Tongue (tissue), 1 donor: ENCODE measurements at regions not wholly inside any gene's neighbourhood (a gene's known extent, or its start where the extent isn't known, plus 50 kb on each side); places are given as distances from the start of the nearest gene placed in this dataset.
"Not testable (repeated sequence)": the region's sequence is repeated elsewhere in the genome, so short reads cannot be mapped to it uniquely, and the experiment has no call there.

Experiments
- DNase-seq: peaks from one replicate; pipeline ENCODE4 v3.0.0-alpha.2; 2015

DNA sequence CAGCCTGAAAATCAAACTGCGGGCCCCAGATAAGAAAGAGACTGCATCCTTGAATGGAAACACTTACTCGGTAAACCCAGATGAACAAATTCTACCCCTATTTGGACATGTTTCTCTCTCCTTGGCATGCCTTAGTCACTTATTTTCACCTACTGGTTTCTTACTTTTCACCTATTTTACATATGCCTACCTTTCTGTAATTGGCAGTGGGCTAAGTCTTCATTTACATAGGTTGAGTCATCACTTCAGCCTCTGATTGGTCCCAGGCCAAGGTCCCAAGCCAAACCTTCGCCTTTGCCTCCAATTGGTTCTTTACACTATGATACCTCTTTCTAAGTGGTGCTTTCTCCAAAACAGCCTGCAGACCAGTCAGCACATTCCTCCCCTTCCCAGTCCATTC, 111.3 kb downstream of the DYRK2 start:
- DNase-seq, result no peak

DNA sequence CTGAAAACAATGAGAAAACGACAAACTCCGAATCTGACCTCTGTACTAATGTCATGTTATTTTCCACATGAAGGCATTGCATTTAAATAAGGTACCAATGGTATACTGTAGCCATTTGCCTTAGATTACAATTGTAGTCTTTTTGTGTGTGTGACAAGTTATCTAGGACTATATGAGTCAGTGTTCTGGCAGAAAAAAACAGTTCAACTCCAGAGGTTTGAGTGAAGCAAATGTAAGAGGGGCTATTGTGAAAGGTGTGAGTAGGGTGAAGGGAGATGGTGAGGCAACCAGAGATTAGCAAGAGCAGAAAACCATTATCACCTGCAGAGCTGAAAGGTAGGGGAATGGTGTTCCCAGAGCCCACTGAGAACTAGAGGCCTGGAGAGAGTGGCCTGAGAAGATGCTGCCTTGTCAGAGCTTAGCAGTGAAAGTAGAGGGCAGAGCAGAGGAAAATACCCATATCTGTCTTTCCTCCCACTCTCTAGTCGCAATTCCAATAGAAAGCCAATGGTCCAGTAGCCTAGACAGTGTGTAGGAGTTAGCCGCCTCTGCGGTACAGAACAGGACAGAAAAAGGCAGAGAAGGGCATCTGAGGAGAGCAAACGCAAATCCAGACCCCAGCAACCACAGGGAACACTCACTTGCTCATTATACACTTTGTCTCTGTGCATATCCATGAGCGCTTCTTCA, 112.2 kb downstream of the DYRK2 start:
- no peak for DNase-seq

DNA sequence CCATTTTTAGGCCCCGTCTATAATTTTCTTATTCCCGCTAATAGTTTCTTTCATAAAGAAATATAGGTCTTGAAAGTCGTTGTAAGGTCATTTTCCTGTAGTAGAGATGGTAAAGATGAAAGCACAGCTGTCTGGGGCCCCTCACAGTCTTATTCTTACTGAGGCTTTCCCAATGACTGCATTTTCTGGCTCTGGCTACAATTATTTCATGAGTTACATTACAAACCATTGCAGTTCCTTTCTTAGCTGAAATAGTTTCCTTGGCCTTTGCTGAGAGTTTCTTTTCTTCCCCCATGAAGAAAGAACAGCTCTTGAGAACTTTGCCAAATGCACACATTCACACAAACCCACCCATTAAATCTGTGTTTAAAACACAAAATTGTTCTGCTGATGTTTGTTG, 113.0 kb downstream of the DYRK2 start:
- peak; percentile 44 for DNase-seq

DNA sequence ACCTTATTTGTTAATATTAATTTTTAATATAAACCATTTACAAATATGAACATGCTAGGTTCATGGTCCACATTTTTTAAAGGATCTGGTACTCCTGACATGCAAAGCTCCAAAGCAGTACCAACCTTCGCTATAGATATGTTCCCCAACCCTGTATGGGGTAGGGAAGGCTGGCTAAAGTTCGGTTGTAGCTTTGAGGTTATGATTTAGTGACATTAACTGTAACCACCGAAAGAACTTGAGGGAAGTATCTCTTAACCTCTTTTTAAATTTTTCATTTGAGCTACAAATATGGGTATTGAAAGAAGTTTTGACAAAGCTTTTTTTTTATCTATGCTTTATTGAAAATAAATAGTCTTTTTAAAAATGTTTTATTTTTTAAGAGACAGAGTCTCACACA, 115.5 kb downstream of the DYRK2 start:
- DNase-seq, result no peak

DNA sequence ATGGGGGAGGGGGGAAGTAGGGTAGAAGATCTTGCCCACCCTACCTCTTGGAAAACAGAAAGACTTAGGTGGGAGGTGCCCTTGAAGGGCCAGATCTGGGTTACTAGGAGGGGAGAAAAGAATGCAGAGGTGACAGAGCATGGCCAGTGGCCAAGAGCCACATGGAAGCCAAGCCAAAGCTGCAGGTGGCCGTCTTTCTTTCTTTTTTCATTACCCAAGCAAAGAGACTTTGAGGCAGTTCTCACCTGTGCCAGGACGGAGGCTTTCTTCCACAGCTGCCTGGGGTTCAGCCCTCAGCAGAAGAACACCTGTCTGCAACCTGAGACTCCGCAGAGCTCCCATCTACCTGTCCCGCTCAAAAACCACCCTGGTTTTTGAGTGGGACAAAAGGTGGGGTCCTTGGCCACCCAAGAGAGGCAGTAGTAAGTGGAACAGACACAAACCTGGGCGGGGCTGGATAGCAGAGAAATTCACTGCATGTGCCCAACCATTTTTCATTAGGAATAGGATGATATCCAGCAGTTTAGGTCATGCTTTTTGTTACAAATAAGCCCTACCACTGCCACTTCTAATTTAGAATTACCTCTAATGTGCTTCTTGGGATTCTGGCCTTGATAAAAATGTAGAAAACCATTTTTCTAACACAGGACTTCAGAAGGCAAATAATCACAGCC, 116.5 kb downstream of the DYRK2 start:
- no peak for DNase-seq

DNA sequence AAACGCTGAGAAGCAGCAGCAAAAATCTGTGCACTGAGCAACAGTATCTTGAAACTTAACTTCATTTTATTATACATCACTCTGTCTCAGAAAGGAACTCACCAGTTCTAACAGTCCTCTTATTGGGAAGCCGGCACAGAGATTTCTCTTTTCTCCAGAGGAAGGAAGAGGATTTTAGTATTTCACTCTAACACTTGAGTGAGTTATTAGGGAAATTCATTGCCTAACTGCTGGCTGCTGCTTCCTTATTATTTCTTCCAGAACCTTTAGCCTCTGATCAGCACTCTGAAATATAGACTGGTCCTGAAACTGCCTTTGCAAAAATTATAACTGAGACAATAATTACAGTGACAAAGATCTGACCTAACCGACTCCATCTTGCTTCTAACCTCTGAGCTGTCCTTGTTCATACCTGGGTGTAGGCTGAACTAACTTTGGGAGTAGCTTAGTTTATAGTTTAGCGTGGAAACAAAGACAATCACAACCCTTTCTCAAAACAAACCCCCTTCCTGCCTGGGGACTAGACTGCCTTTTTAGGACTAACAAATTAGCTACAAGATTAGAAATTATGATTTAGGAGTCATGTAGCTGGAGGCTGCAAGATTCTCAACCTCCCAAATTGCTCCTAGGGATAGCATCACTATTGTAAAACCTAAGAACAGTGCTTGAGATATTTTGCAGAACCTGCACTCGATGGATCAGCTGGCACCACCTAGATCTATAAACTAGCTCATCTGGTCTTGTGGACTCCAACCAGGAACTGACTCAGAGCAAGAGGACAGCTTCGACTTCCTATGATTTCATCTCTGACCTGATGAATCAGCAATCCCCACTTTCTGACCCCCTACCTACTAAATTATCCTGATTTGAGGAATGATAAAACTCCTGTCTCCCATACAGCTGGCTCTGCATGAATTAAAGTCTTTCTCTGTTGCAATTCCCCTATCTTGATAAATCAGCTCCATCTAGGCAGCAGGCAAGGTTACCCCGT, 117.5 kb downstream of the DYRK2 start:
- no peak for DNase-seq

DNA sequence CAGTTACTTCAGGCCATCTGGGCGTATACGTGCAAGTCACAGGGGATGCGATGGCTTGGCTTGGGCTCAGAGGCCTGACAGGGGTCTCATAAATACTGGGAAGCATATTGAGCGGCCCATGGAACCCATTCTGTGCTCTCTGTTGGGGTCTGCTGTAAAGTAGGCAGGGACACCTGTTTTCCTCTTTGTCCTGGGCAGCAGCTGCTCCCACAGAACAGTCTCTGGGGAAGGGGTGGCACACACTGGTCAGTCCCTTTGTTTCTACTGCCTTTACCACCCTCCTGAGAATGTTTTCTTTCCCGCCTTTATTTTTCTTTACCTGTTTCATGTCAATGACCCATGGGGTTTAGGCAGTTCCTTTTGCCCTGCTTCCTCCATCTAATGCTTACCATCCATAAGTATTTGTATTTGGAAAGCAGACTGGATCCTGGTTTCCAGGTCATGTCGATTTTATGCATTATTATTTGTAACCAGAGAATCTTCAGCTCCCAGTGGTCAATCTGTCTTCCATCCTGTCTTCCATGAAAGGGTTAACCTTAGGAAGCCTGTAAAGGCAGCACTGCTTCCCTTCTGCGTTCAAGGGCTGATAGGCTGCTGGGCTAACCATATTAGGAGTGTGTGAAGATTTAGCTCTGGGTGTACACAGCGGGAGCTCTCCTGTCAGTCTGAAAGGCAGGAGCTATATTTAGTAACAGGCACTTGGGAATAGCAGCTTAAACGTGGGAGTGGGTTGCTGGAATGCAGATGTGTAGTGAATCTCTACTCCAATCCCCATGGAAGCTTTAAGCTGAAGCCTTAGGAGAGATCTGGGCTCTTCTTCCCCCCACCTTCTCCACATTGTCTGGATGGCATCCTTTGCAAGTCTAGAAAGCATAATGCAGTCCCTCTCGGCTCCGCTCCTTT, 124.0 kb downstream of the DYRK2 start:
- DNase-seq, result peak; percentile 80

DNA sequence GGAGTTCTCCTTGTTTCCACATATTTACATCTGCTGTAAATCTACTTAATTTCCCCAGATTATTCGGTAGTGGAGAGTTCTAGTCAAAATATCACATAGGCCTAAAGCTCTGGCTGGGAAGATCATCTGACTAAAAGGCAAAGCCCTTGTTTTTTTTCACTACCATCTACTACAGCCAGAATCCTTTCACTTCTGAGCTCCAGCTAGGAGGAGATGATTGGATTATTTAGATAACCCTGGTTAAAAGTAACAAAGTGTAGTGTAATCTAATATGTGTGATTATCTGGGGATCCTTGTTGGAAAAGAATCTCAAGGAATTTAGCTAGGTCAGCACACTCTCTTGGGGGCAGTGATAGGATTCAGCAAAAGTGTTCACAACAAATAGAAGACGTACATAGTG, 125.4 kb downstream of the DYRK2 start:
- no peak for DNase-seq

DNA sequence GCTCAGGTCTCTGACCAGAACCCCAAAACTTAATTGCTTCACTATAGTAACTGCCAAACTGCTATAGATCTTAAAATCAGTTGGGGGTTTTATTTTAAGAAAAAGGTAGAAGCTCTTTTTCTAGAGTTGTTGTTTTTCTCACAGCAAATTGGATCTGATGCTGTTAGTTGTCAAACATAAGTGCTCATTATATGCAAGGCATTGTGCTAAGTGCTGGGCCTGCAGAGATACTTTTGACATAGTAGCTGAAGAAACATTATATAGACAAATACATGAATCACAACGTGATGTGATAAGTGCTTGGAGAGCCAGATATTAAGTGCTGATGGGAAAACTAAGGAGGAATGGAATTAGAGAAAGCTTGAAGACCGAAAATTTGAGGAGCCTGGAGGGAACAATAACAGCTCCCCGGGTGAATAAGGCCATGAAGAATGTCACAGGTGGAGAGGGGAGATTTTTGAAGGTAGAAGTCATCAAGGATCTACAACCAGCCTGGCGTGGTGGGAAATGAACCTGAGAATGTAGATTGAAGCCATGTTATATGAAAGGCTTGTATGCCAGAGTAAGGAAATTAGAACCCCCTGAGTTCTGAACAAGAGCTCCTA, 126.5 kb downstream of the DYRK2 start:
- DNase-seq, result no peak

DNA sequence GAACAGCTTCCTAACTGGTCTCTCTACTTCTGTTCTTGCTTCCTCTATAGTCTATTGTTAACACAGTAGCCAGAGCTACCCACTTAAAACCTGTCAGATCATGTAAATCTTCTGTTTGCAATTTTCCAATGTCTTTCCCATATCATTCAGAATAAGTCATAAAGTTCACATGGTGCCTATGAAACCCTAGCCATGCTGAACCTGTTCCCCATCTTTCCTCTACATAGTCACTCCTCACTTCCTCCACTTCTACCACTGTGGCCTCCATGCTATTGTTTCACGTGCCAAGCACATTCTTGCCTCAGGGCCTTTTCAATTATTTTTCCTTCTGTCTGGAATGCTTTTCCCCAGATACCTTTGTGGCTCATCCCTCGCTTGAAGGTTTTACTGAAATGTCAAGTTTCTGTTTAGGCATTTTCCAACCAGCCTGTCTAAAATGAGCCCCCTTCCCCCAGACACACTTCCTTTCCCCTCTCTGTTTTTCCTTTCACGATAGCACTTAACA, 132.1 kb downstream of the DYRK2 start:
- DNase-seq, result no peak

DNA sequence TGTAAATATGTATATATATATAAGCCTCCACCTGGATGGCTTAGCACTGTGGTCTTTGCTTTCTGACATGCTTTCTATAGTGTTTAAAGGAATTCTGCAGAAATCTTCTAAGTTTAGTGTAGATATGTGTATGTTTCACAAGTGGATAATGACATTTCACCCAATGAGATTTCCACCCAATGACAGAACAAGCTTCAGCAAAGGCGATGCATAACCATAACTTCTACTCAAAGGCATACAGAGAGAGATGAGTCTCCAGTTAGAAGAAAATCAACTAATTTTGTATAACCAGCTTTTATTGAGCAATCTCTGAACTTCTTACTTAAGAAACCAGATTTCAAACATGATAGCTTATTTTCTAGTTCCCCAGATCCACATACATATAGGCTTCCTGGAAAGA, 134.0 kb downstream of the DYRK2 start:
- no peak for DNase-seq

DNA sequence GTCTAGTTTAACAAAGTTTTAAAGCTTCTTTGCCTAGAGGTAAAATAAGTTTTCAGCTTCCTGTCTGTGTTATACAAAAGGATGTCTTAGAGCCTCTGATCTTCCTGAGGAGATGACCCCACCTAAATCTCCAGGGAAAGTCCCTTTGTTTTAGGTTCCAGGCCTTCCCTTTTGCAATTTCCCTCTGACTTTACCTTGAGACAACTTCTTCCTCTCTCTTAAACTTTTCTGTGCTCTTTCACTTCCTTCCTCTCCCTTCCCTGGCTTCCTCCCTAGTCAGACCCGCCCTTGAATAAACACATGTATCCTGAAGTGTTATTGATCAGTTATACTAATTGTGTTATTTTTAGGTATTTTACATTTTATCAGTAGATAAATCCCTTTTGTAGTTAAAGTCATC, 134.8 kb downstream of the DYRK2 start:
- DNase-seq, result no peak

DNA sequence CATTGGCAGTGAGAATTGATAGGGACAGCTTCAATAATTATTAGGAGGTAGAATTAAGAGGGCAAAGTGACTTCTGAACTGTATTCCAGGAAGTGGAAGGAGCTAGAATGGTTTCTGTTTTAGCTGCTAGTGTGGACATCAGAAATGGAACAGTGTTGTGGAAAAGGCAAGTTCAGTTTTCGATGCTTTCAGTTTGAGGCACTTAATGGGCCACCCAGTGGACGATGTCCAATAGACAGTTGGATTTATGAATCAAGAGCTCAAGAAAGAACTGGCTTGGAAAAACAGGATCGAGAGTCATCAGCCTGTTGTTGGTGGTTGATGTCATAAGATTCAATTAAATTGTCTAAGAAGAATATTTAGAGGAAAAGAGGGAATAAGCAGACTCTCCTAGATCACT, 136.3 kb downstream of the DYRK2 start:
- no peak for DNase-seq

DNA sequence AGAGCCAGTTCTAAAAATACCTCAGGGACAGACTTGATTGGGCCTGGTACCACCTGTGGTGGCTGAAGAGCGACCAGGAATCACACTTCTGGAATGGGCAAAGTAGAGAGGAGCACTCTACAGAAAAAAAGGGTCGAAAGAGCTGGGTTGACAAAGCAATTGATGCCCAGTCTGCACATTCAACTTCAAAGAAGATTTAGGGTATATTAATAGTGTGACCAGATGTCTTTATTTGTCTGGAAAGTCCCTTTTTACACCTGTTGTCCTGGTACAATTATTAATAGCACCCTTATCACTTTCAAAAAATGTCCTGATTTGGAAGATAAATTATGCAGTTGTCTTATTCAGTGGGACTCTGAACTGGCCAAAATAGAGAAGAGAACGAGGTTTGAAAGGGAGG, 137.5 kb downstream of the DYRK2 start:
- peak; percentile 16 for DNase-seq

DNA sequence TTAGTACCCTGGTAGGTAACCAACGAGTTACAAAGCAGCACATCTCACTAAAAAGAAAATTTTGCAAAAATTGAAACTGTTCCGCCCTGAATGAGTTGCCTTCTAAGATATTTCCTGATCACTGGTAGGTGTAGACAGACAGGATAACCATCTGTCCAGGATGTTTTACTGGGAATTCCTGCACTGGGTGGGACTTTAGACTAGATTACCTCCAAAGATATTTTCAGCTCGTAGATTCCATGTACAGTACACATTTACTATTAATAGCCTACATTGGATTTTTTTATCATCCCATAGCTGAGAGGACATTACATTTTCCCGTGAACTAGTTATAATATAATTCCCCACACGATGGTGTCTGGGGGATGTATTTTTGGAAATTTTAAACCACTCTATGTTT, 139.6 kb downstream of the DYRK2 start:
- peak; percentile 45 for DNase-seq

DNA sequence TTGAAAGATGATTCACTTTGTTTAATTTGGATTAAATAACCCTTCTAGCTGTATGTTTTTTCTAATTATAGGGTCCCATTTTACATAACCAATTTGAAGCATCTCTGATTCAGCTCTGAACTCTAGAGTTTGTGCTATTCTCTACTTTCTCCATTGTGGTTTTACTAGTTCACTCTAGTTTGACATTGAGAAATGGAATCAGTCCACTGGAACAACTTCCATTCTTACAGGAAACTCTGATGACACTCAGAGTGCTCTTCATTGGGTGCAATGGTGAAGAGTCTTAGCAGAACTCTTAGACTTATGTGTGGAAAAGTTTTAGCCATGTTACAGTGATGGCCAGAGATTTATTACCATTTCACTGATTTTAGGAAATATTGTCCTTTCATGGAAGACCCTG, 140.7 kb downstream of the DYRK2 start:
- no peak for DNase-seq

DNA sequence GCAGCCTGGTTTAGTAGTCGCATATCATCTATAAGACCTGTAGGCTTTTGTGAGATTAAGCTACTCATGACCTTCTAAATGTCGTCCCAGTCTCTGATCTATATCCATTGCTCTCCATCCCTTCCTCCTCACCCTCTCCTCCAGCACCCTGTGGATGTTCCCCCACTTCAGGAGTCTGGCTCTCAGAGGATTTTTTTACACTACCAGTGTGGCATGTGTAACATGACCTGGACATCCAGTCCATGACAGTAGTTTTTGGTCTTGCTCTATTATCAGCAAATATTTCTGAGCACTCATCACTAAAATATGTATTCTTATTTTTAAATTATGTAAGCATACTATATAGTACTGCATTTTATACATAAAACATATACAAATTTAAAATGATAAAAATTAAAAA, 142.1 kb downstream of the DYRK2 start:
- DNase-seq, result peak; percentile 45

DNA sequence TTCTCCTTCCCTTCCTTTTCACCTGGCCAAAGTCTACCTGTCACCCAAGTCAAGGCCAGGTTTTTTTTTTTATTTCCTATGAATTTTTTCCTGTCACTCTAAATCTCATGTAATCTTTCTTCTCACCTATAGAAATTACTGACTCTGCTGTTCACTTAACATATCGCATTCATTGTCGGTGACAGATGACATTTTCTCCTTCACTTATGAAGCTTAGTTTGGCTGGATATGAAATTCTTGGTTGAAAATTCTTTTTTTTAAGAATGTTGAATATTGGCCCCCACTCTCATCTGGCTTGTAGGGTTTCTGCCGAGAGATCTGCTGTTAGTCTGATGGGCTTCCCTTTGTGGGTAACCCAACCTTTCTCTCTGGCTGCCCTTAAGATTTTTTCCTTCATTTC, 142.8 kb downstream of the DYRK2 start:
- DNase-seq, result not testable (repeated sequence)

DNA sequence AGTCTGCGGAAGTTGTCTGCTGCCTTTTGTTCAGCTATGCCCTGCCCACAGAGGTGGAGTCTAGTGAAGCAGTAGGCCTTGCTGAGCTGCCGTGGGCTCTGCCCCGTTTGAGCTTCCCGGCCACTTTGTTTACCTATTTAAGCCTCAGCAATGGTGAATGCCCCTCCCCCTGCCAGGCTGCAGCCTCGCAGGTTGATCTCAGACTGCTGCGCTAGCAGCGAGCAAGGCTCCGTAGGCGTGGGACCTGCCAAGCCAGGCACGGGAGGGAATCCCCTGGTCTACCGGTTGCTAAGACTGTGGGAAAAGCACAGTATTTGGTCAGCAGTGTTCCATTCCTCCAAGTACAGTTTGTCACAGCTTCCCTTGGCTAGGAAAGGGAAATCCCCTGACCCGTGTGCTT, 143.6 kb downstream of the DYRK2 start:
- no peak for DNase-seq

DNA sequence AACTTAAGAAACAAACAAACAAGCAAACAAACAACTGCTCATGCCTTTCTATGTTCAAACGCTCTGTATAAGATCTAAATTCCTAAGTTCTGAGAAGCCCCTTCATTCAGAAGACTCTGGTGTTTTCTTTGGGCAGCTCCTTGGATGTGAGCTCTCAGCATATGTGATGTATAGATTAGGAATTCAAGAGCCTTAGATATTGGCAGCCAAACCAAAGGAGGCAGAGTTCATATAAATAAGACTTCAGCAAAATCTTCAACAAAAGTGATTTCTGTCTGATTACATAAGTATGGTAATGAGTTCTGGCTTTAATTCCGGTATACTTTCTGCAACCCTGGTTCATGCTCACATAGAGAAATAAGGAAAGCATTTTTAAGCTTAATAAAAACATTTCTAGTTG, 145.6 kb downstream of the DYRK2 start:
- peak; percentile 45 for DNase-seq

DNA sequence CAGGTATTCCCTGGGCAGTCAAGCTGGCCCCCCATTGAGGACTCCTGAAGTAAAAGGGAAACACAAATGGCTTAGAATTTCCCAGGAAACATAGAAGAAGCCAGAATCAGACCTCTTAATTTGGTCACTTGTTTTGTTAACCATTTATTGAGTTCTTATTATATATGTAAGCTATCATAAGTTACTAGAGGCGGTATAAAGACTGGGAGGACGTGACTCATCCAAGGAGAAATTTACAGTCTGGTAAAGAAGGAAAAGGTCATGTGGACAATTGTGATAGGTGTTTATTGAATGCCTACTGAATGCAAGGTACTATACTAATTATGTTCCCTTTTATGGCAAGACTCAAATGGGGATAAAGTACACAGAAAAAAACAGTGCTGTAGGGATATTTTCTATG, 146.7 kb downstream of the DYRK2 start:
- DNase-seq, result no peak
